SU-DHL-6 (cell line): ENCODE measurements at regions not wholly inside any gene's neighbourhood (a gene's known extent, or its start where the extent isn't known, plus 50 kb on each side); places are given as distances from the start of the nearest gene placed in this dataset.

Source experiments
- CTCF ChIP-seq: fragments of 200-600 bp; sonication (generic); IDR thresholded peaks from one replicate; pipeline ENCODE4 v1.5.1; 2017; ENCODE audit warnings: antibody characterized with exemption, mild to moderate bottlenecking, low read length, moderate library complexity; ENCODE audit not compliant: insufficient read depth, poor library complexity, severe bottlenecking
- EZH2phosphoT487 ChIP-seq: fragments of 200-600 bp; sonication (generic), shearing (Covaris generic); conservative IDR thresholded peaks from 2 replicates; pipeline ENCODE4 v1.6.1; 2018; ENCODE audit warnings: mild to moderate bottlenecking, antibody characterized with exemption, low read length, moderate library complexity, mixed read lengths

GRCh38 chr2:120968307-120969015, 232.8 kb downstream of the GLI2 start:
- TF ChIP-seq CTCF = no peak
- no peak for TF ChIP-seq EZH2phosphoT487
